GM21381 (cell line): ENCODE measurements at regions not wholly inside any gene's neighbourhood (a gene's known extent, or its start where the extent isn't known, plus 50 kb on each side); places are given as distances from the start of the nearest gene placed in this dataset.

Source experiments
- ATAC-seq: cut with Tn5 transposase; IDR thresholded peaks from one replicate; pipeline ENCODE4 v1.9.1; 2021; ENCODE audit warnings: mild to moderate bottlenecking, moderate library complexity; ENCODE audit not compliant: unreplicated experiment

- ATAC-seq: no peak
Observed at GRCh38 chr2:144248350-144249034, 271.4 kb downstream of the ZEB2 start.

- ATAC-seq: no peak
Observed at GRCh38 chr2:144244938-144245337, 275.0 kb downstream of the ZEB2 start.

- no peak for ATAC-seq
Observed at GRCh38 chr2:144242311-144242710, 277.6 kb downstream of the ZEB2 start.

GRCh38 chr2:144241801-144242200, 278.1 kb downstream of the ZEB2 start:
- ATAC-seq: no peak

- ATAC-seq: peak; percentile 88
Observed at GRCh38 chr2:144240656-144241339, 279.1 kb downstream of the ZEB2 start.

- no peak for ATAC-seq
Observed at GRCh38 chr2:144239726-144240125, 280.2 kb downstream of the ZEB2 start.

- ATAC-seq: no peak
Observed at GRCh38 chr2:144239306-144239705, 280.6 kb downstream of the ZEB2 start.

GRCh38 chr2:144237830-144238627, 281.9 kb downstream of the ZEB2 start:
- no peak for ATAC-seq

- no peak for ATAC-seq
Observed at GRCh38 chr2:144237108-144237507, 282.8 kb downstream of the ZEB2 start.

GRCh38 chr2:144235050-144235449, 284.9 kb downstream of the ZEB2 start:
- ATAC-seq: no peak

- no peak for ATAC-seq
Observed at GRCh38 chr2:144234542-144234871, 285.4 kb downstream of the ZEB2 start.

- peak; percentile 42 for ATAC-seq
Observed at GRCh38 chr2:144233733-144234541, 286.0 kb downstream of the ZEB2 start.

GRCh38 chr2:144233317-144233716, 286.6 kb downstream of the ZEB2 start:
- ATAC-seq: no peak

GRCh38 chr2:144230448-144231085, 289.4 kb downstream of the ZEB2 start:
- ATAC-seq: no peak

GRCh38 chr2:144230033-144230432, 289.9 kb downstream of the ZEB2 start:
- no peak for ATAC-seq

GRCh38 chr2:144229296-144229695, 290.6 kb downstream of the ZEB2 start:
- ATAC-seq: no peak

GRCh38 chr2:144227427-144228105, 292.4 kb downstream of the ZEB2 start:
- no peak for ATAC-seq

- ATAC-seq: no peak
Observed at GRCh38 chr2:144225076-144225475, 294.8 kb downstream of the ZEB2 start.

GRCh38 chr2:144224472-144224871, 295.4 kb downstream of the ZEB2 start:
- ATAC-seq: no peak

- ATAC-seq: no peak
Observed at GRCh38 chr2:144219979-144220378, 299.9 kb downstream of the ZEB2 start.
